K562 (cell line): ENCODE measurements at regions not wholly inside any gene's neighbourhood (a gene's known extent, or its start where the extent isn't known, plus 50 kb on each side); places are given as distances from the start of the nearest gene placed in this dataset.

Experiments used
- ATAC-seq: fragments of 200-7000 bp; cut with Tn5 transposase; 3 replicates; pipeline ENCODE4 v1.9.1; 2020; ENCODE audit warnings: moderate library complexity
- BruUV-seq: library from RNA; stranded (reverse); fragments of 400-500 nt; replicated peaks from 2 replicates; lab custom pipeline; 2021; lab: Mats Ljungman, UMichigan
- CTCF ChIA-PET: fragments of 300-600 bp; formaldehyde crosslinking; extraction: SDS; loops from one replicate; lab custom pipeline; 2021; ENCODE audit warnings: low intra/inter-chr PET ratio; lab: Yijun Ruan, JAX
- POLR2A ChIA-PET: fragments of 300-600, 350-650 bp; sonication (Branson Sonifier 250); formaldehyde crosslinking; extraction: SDS; loops from one replicate; lab custom pipeline; 2021; ENCODE audit warnings: antibody characterized with exemption, inconsistent platforms; lab: Yijun Ruan, JAX
- DNase-seq, 4 experiments: peaks; one replicate each; pipeline versions ENCODE4 v3.0.0 to v3.0.0-alpha.2; 2011 to 2018; ENCODE audit warnings: low spot score in 3 of 4, mixed read lengths in 3 of 4; ENCODE audit errors: extremely low read depth in 1 of 4
- FAIRE-seq: peaks from 2 replicates; lab custom pipeline; 2011; peaks lifted over from hg19 to GRCh38; lab: Jason Lieb, UNC
- H2AFZ ChIP-seq: 2 replicates; pipeline ENCODE4 v1.6.0; 2011; ENCODE audit warnings: low read depth, low read length, control low read depth, inconsistent platforms
- H3K27ac ChIP-seq: fragments of 200-600 bp; 3 replicates; pipeline ENCODE4 v1.8.0; 2011; ENCODE audit warnings: low read depth, mild to moderate bottlenecking, control low read depth, inconsistent platforms, low read length, moderate library complexity, mixed read lengths; ENCODE audit errors: extremely low read depth
- H3K27me3 ChIP-seq, 2 experiments: fragments of 300-600 bp in 1 of 2; 2 replicates in 1 of 2; 3 replicates in 1 of 2; pipeline versions ENCODE4 v1.6.0 to v1.8.0; 2011; ENCODE audit warnings: inconsistent platforms in 2 of 2, low read length in 2 of 2, mild to moderate bottlenecking in 1 of 2, mixed read lengths in 1 of 2, moderate library complexity in 1 of 2; ENCODE audit not compliant: control insufficient read depth in 2 of 2, insufficient read depth in 2 of 2
- H3K36me3 ChIP-seq: fragments of 300-600 bp; 3 replicates; pipeline ENCODE4 v1.8.0; 2011; ENCODE audit warnings: mild to moderate bottlenecking, low read length, inconsistent platforms; ENCODE audit not compliant: control insufficient read depth, insufficient read depth
- H3K4me1 ChIP-seq, 2 experiments: fragments of 200-600 bp in 1 of 2; replicated peaks in 1 of 2; 2 replicates in 1 of 2; 3 replicates in 1 of 2; pipeline versions ENCODE4 v1.5.1 to v1.8.0; 2011; ENCODE audit warnings: inconsistent platforms in 2 of 2, low read length in 2 of 2, mild to moderate bottlenecking in 1 of 2, mixed read lengths in 1 of 2, moderate library complexity in 1 of 2; ENCODE audit not compliant: control insufficient read depth in 2 of 2, insufficient read depth in 2 of 2
- H3K4me2 ChIP-seq: 2 replicates; pipeline ENCODE4 v1.6.1; 2011; ENCODE audit warnings: low read length, control low read depth, inconsistent platforms, mixed read lengths; ENCODE audit not compliant: insufficient read depth
- H3K4me3 ChIP-seq: fragments of 200-600 bp; sonication (generic), shearing (Covaris generic); 2 replicates; pipeline ENCODE4 v1.5.1; 2016; ENCODE audit warnings: control low read depth, inconsistent platforms
- H3K79me2 ChIP-seq: fragments of 200-600 bp; 3 replicates; pipeline ENCODE4 v1.8.0; 2011; ENCODE audit warnings: low read length, inconsistent platforms; ENCODE audit not compliant: control insufficient read depth, insufficient read depth
- H3K9ac ChIP-seq, 2 experiments: 2 replicates each; pipeline versions ENCODE4 v1.6.0 to v1.6.1; 2011; ENCODE audit warnings: low read depth in 2 of 2, low read length in 2 of 2, control low read depth in 1 of 2, inconsistent platforms in 1 of 2, mild to moderate bottlenecking in 1 of 2, mixed read lengths in 1 of 2; ENCODE audit not compliant: insufficient read depth in 1 of 2
- H3K9me1 ChIP-seq: one replicate; pipeline ENCODE4 v1.6.0; 2011; ENCODE audit warnings: inconsistent platforms, mild to moderate bottlenecking, low read length, moderate library complexity; ENCODE audit not compliant: control insufficient read depth, insufficient read depth
- H3K9me3 ChIP-seq: replicated peaks from 2 replicates; pipeline ENCODE4 v1.5.1; 2011; ENCODE audit warnings: low read depth, low read length, inconsistent platforms; ENCODE audit not compliant: control insufficient read depth, insufficient read depth
- H4K20me1 ChIP-seq: replicated peaks from 2 replicates; pipeline ENCODE4 v1.6.1; 2011; ENCODE audit warnings: low read length, inconsistent platforms, mixed read lengths; ENCODE audit not compliant: control insufficient read depth, insufficient read depth
- CHD7 ChIP-seq: fragments of 200-600 bp; sonication (generic); IDR thresholded peaks from one replicate; pipeline ENCODE4 v1.6.1; 2012; ENCODE audit warnings: mild to moderate bottlenecking, low read depth, low read length, inconsistent platforms
- REST ChIP-seq, 2 experiments: fragments of 450-650 bp; formaldehyde crosslinking in 1 of 2; IDR thresholded peaks; 2 replicates each; pipeline versions ENCODE4 v1.4.0 to v1.6.1; 2014 to 2020; ENCODE audit warnings: mild to moderate bottlenecking in 2 of 2, borderline replicate concordance in 1 of 2, low read depth in 1 of 2
- ZNF780A ChIP-seq: fragments of 250-450 bp; sonication (Bioruptor Pico); IDR thresholded peaks from 2 replicates; pipeline ENCODE4 v1.5.0; 2021; ENCODE audit warnings: mild to moderate bottlenecking
- WGBS: fragments of 100-300 bp; shearing (Covaris generic); methylation state at CpG from one replicate; pipeline ENCODE4 v1.1.6; 2016; ENCODE audit warnings: low coverage, mixed read lengths; ENCODE audit not compliant: insufficient coverage; ENCODE audit errors: missing lambda C conversion rate; 5-methylcytosine and 5-hydroxymethylcytosine counted together
- in situ Hi-C: fragments of 300-500 bp; cut with MboI; formaldehyde crosslinking; loops from 4 replicates; pipeline ENCODE4 v1.15.0; 2018; ENCODE audit warnings: inconsistent platforms, mixed read lengths
- intact Hi-C: fragments of 100-400 bp; cut with micrococcal nuclease; formaldehyde crosslinking; loops from 2 replicates; pipeline ENCODE4 v1.14.2; 2022

DNA sequence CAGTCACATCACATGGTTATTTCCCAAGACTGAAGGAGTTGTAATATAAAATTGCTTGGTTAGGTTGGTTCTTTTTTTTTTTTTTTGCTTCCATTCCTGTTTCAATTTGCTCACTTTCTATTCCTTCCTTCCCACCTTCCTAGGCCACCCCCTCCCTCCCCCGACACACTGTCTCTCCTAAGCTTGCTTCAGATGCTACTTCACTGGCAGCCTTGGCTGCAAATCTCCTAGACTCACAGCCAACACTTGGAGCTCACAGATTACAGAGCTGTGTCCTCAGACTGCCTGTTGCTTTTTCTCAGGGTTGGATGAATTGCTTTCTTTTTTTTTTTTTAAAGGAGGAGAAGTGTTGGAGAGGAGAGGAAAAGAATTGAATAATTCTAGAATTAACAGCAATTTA, 77.3 kb upstream of the GRIN2B start:
- Histone ChIP-seq H3K4me2 (no peak overlapping the region), H3K36me3 (no peaks in the 10 kb centered on the region), H3K9me3 (no peaks in the 10 kb centered on the region), H4K20me1 (no peaks in the 10 kb centered on the region), H3K27me3 (no peaks in the 10 kb centered on the region), H3K79me2 (no peaks in the 10 kb centered on the region), H3K4me1 (no peaks in the 10 kb centered on the region), H3K9me1 (no peaks in the 10 kb centered on the region), H3K4me3 (no peak overlapping the region), H3K9ac (no peak overlapping the region), H2AFZ (no peak overlapping the region), H3K27ac (no peak overlapping the region)
- ChIA-PET CTCF (no interaction called here), POLR2A (no interaction called here)
- FAIRE-seq (no peak), DNase-seq (no peak), ATAC-seq (no peak)
- 0% methylated on average over 1 of the region's 1 CpG for WGBS
- BruUV-seq = no TSS peak
- in situ Hi-C loops (no loop called here), intact Hi-C loops (no loop called here)
- TF ChIP-seq ZNF780A (CRISPR knock-in tag) (no peak), REST (IDR thresholded peaks at IDR 0.05; ENCODE audit: borderline replicate concordance) (no peak), REST (CRISPR knock-in tag; IDR thresholded peaks at IDR 0.05; ENCODE audit: low read depth) (no peak), CHD7 (no peak)
